Uterus (tissue), 2 donors: ENCODE measurements at regions not wholly inside any gene's neighbourhood (a gene's known extent, or its start where the extent isn't known, plus 50 kb on each side); places are given as distances from the start of the nearest gene placed in this dataset.

ENCODE experiments used
- CTCF ChIP-seq, 4 experiments: fragments of 200-600 bp in 2 of 4; fragments of 450-650 bp in 2 of 4; sonication (generic) in 2 of 4; IDR thresholded peaks; one replicate each; pipeline ENCODE4 v1.5.1; 2016 to 2019; ENCODE audit warnings: antibody characterized with exemption in 4 of 4, mild to moderate bottlenecking in 2 of 4, moderate library complexity in 1 of 4
- POLR2A ChIP-seq, 2 donors: fragments of 450-650 bp; IDR thresholded peaks; one replicate each; pipeline ENCODE4 v1.6.1; 2016; ENCODE audit warnings: antibody characterized with exemption in 2 of 2, mild to moderate bottlenecking in 1 of 2, moderate library complexity in 1 of 2

- TF ChIP-seq CTCF (IDR thresholded peaks at IDR 0.05), result no peak
- TF ChIP-seq POLR2A (IDR thresholded peaks at IDR 0.05), result no peak
These were observed 186.5 kb upstream of the LINGO1 start for GRCh38 chr15:77819048-77819850.
